Adrenal gland (tissue), 5 donors: ENCODE measurements at regions not wholly inside any gene's neighbourhood (a gene's known extent, or its start where the extent isn't known, plus 50 kb on each side); places are given as distances from the start of the nearest gene placed in this dataset.

Experiments used
- CTCF ChIP-seq, 6 experiments: fragments of 450-650 bp in 4 of 6; fragments of 200-600 bp in 2 of 6; sonication (generic) in 1 of 6; IDR thresholded peaks; 1 replicate in 5 of 6; 2 replicates in 1 of 6; pipeline versions ENCODE4 v1.5.1 to v1.8.0; 2016 to 2021; ENCODE audit warnings: antibody characterized with exemption in 6 of 6, mild to moderate bottlenecking in 2 of 6, moderate library complexity in 1 of 6
- POLR2A ChIP-seq, 2 donors: fragments of 450-650 bp; IDR thresholded peaks; one replicate each; pipeline ENCODE4 v1.6.1; 2017; ENCODE audit warnings: antibody characterized with exemption in 2 of 2, mild to moderate bottlenecking in 2 of 2, moderate library complexity in 1 of 2
- donor health status: DM: no; HTN: no; CAD: no.

GRCh38 chr11:128311742-128312719, 275.3 kb downstream of the ETS1 start:
- TF ChIP-seq CTCF (IDR thresholded peaks at IDR 0.05), result no peak
- no peak for TF ChIP-seq POLR2A (IDR thresholded peaks at IDR 0.05)
